GM21737 (cell line): ENCODE measurements at regions not wholly inside any gene's neighbourhood (a gene's known extent, or its start where the extent isn't known, plus 50 kb on each side); places are given as distances from the start of the nearest gene placed in this dataset.
"Not testable (repeated sequence)": the region's sequence is repeated elsewhere in the genome, so short reads cannot be mapped to it uniquely, and the experiment has no call there.

Source experiments
- ATAC-seq: cut with Tn5 transposase; IDR thresholded peaks from one replicate; pipeline ENCODE4 v1.9.1; 2021; ENCODE audit warnings: mild to moderate bottlenecking, moderate library complexity; ENCODE audit not compliant: unreplicated experiment

DNA sequence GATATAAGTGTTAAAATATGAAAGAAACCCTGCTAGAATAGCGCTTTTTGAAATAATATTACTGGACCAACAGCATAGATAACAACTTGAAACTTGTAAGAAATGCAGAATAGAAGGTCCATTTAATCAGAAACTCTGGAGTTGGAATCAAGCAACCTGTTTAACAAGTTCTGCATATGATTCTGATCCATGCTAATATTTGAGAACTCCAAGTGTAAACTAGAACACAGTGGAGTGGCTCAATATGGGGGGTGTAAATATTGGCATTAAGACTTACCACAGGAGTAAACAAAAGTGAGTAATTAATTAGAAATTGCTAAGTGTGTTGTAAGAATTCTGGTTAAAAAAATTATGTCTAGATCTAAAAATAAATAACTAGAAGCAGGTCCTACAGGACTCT is 151.2 kb downstream of the SLITRK1 start:
- ATAC-seq, result no peak

DNA sequence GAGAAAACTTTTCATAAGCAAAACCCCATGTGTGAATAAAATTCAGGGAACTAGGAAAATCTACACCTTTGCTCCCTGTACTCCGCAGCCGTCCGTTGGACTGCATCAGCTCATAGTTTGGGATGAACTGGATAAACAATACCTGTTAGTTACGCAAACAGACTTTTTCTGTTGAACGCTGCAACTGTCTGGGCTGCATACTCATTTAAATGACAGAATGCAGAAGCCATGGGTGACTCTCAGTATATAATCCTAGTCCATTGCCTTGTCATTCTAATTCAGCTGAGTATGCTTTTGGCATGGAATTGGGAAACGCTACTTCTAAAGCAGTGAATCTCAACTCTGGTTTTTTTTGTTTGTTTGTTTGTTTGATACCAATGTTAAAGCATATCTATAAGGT is 151.6 kb downstream of the SLITRK1 start:
- no peak for ATAC-seq

DNA sequence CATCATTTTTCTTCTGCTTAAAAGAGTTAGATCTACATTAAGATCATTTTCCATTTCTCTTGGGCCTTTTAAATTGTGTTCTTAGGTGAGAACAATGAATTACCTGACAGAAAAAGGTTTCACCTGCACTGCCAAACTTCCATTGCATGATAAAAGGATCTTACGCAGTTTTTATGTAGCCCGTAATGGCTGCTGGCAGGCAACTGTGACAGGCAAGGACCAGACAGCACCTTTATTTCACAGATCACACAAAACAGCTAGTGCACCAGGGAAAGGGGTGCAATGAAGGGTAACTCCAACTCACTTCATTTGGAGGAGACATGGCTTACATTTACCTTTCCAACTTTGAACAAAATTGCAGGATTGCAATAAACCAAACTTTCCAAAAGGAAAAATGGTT is 159.8 kb downstream of the SLITRK1 start:
- ATAC-seq, result no peak

DNA sequence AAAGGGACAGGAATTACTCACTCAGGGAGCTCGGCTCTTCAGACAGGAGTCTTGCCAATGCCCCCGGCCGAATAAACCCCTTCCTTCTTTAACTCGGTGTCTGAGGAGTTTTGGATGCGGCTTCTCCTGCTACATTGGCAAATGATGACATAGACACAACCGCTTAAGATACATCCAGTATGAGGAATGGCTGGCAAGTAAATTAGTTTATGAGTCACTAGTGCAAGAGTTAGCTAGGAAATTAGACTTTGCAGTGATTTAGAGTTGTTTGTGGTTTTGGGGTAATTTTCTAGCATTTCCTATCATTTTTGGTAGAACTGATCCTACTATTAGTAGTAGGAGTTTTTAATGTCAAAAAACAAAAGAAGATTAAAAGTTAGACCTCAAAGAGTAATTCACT is 166.2 kb downstream of the SLITRK1 start:
- no peak for ATAC-seq

DNA sequence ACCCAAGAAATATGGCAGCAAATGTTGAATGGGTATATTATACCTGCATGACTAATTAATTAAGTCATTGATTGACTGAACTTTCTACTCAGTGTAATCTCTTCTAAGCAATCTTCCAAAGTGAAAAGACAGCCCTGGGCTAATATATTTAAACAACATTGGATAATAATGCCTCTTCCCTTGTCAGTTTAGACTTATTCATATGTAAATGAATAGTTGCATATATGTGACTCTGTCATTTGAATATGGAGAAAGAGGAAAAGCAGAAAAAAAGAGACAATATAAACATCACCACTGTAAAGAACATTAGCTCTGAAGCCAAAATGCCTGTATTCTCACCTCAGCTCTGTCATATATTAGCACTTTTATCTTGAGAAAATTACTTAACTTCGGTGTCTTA is 168.0 kb downstream of the SLITRK1 start:
- ATAC-seq, result no peak

DNA sequence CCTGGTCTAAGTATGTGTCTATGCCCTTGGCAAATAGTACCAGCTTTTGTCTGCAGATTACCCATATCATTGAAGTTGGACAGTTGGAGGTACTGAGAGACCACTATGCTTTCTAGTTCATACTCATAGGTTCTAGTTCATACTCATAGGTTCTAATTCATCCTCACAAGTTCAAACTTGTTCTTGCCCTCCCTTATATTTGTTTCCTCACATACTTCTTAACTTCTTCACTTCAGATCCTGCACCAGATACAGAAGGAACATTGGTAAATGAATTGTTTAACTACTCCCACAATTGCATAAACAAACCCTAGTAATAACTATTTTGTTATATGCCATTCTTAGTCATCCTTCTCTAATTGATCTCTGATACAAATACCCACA is 172.2 kb downstream of the SLITRK1 start:
- ATAC-seq, result no peak

DNA sequence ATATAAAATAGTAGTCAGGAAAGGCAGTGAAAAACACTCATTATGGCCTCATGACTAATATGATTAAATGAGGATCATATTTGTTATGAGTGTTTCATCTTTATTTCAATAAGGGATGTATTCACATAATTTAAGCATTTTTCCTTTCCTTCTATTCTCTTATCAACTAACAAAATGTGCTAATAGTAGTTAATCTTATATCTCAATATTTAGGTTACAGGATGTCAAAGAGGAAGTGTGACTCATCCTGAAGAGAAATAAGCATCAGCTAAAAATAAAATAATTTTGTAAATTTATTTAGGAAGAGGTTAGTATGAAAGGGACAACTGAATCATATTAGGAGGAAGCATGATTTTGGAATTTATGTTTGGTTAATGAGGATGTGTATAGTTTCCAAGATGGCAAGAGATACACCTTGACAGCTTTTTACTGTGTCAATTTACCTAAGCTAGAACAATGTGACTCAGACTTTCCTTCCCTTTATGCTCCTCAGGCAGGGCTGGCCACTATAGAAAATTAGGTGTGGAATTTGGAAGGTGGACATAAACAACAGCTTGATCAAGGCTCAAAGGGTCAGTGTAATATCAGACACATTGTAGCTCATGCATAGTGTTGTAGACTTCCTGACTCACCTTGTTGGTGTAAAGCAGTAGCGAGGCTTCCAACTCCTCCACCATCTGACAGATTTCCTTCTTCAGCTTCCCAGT is 172.7 kb downstream of the SLITRK1 start:
- ATAC-seq, result no peak

DNA sequence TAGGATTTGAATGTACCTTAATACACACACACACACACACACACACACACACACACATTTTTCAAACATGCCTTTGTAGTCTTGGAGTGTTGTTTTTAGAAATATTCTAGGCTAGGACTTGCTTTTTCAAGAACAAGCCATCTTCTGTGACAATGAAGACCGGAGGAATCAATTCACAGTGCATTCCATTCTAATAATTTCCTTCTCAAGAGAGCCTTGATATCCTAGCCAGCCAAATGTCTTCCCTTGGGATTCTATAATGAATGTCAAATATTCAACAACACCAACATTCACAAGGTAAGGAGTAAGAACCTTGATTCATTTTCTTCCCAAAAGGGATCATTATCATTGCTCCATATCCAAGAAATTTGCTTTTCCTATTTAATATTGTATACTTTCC is 180.3 kb downstream of the SLITRK1 start:
- no peak for ATAC-seq

DNA sequence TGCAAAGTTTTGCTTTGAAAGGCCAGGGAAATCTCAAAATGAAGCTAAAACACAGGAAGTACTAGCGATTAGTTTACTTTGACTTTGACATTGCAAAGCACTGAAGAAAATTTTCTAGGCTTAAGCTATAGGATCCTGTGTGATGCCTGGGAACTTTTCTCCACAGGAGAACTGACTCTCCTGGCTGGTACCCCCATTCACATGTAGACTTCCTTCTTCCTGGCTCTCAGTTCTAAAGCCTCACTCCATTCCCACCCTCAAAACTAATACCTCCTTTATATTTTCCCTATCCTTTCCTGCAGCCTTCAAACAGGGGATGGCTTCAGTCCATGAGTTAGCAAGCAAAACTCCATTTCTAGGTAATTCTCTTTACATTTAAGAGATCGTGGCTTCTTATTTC is 189.5 kb downstream of the SLITRK1 start:
- no peak for ATAC-seq

DNA sequence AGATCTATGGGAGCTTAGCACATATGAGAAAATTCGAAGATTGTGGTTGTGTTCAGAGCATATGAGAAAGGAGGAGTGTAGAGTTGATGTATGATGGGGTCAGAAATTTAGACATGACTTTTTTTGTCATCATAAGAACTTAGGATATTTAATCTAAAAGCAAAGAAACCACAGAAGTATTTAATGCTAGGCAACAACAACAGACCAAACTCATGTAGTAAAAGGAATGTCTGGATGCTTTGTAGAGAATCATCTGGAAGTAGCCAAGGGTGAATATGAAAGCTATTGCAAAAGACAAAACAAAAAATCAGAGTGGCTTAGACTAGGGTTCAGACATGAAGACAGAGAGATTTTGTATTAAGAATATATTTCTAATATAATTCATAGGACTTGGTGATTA is 190.3 kb downstream of the SLITRK1 start:
- ATAC-seq, result no peak

DNA sequence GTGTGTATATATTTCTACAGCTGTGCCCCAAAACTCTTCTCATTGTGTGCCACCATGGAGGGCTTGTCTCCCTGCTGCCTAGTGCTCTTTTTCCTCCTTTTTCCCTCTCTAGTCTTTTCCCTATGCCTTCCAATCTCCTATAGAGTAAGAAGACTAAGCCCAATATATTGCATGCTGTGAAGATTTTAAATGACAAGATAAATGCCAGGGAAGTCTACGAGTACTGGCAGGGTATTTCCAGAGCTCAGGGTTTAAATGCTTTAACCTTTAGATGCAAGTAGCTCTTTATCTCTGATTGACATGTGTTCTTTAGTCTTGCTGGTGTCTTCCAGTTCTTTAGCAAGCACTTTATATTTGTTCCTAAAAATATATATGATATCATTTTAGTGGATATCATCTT is 200.7 kb downstream of the SLITRK1 start:
- ATAC-seq, result no peak

DNA sequence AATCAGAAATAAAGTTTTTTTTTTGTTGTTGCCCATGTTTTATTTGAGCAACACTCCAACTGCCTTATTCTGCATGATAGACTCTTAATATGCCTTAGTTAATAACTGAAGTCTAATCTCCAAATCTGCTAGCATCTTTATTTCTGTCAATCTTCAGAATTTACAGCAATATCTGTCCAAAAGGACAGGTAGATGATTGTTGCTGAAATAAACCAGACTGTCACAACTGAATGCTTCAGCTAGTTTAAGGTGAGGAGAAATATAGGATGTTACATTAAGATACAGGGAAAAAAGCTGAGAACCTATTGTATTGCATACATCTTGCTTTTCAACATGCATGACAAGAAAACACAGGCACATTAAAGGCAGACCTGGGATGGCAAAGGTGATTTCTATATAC is 204.3 kb downstream of the SLITRK1 start:
- no peak for ATAC-seq

DNA sequence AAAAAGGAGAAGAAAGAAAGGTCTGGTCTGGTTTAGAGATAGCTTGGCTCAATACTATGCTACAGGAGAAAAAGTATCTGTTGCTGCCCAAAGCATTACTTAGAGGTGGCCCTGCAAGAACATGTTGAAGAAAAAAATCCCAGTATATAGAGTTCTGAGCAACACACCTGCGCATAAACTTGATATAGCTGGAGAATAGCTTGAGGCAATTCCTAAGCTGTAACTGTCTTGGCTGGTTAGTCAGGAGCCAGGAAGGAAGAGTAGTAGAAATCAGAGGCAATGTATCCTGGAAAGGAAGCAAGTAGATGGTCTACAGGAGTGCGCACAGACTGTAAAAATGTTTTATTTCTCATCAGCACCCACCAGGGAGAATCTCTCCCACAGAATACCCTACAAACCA is 209.7 kb downstream of the SLITRK1 start:
- no peak for ATAC-seq

DNA sequence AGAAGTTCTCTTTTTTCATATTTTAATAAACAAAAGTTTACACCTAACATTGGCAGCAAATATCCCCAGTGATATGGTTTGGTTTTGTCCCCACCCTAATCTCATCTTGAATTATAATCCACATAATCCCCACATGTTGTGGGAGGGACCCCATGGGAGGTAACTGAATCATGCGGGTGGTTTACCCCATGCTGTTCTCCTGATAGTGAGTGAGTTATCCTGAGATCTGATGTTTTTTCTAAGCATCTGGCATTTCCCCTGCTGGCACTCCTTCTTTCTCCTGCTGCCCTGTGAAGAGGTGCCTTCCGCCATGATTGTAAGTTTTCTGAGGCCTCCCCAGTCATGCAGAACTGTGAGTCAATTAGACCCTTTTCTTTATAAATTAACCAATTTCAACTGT is 214.7 kb downstream of the SLITRK1 start:
- no peak for ATAC-seq

DNA sequence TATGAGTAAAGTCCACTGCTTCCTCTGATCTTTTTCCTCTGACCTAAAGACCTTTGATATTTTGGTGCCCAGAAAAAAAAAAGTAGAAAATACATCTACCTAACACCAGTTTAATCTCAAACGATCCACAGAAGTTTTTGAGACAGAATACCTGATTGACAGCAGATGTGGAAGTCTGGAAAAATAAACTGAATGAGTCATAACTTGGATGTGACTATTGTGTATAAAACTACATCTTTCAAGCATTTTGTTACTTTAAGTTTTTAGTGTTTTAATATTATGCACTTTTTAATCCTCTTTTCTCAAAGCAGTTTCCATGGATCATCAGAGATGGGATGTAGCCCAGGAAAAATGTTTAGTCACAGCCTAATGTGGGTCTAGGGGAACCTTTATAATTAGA is 216.1 kb downstream of the SLITRK1 start:
- ATAC-seq, result no peak

DNA sequence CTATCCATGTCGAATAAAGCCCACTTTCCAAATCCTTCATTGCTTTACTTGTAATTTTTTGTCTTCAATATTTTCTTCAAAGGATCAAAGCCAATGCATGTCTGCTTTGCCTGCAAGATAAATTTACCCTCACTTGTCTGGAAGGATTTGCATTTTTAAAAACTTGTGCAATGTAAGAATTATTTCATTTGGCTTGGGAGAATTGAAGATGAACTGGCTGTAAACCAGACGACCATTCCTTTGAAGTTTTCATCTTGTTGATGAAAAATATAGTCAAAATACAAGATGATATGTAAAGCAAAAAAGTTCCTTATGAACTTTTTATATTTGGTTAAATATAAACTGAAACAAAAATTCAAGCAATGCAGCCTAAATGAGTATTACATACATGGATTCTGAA is 225.0 kb downstream of the SLITRK1 start:
- no peak for ATAC-seq

DNA sequence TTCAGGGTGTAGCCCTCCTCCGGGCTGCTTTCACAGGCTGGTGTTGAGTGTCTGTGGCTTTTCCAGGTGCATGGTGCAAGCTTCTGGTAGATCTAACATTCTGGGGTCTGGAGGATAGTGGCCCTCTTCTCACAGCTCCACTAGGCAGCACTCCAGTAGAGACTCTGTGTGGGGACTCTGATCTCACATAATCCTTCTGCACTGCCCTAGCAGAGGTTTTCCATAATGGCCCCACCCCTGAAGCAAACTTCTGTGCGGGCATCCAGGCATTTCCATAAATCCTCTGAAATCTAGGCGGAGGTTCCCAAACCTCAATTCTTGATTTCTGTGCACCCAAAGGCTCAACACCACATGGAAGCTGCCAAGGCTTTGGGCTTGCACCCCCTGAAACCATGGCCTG is 239.7 kb downstream of the SLITRK1 start:
- not testable (repeated sequence) for ATAC-seq

DNA sequence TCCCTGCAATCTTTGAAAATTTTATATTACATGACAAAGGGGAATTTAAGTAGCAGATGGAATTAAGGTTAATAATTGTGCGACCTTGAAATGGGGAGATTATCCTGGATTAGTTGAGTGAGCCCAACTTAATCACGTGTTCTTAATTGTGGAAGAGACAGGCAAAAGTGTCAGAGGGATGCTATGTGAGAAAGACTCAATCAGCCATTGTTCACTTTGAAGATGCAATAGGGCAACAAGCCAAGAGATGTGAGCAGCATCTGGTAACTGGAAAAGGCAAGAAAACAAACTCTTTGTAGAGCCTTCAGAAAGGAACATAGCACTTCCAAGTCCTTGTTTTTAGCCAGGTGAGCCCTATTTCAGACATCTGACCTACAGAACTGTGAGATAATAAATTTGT is 247.7 kb downstream of the SLITRK1 start:
- no peak for ATAC-seq

DNA sequence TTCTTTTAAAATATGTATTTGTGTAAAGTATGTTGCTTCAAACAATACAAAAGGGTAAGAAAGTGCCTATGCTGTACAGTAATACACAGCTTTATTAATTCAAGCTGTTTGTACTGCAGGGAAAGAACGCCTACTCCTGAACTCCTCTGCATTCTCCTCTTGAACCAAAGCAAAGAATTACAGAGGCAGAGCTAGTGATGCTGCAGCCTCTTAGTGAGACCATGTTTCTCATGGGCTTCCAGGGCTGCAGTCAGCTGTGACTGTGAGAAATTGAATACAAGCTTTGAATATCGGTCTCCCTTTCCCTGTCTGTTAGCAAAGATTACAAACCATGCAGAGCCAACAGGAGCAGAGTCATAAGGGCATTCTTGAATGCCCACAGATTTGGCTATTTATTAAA is 248.5 kb downstream of the SLITRK1 start:
- no peak for ATAC-seq

DNA sequence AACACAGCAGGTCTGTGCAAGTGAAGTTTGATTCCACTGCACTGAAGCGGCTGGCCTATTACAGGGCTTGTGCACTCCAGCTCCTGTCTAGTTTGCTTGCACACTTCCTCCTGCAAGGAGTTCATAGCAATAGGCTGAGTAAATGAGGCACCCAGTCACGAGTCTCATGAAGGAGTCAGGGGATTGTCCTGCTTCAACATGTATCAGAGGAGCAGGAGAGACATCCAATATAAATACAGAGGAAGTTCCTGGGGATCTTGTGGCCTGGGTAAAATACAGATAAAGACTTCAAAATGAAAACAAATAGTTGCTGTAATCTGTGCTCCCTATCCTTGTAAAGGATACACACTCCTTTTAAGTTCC is 259.9 kb downstream of the SLITRK1 start:
- no peak for ATAC-seq

DNA sequence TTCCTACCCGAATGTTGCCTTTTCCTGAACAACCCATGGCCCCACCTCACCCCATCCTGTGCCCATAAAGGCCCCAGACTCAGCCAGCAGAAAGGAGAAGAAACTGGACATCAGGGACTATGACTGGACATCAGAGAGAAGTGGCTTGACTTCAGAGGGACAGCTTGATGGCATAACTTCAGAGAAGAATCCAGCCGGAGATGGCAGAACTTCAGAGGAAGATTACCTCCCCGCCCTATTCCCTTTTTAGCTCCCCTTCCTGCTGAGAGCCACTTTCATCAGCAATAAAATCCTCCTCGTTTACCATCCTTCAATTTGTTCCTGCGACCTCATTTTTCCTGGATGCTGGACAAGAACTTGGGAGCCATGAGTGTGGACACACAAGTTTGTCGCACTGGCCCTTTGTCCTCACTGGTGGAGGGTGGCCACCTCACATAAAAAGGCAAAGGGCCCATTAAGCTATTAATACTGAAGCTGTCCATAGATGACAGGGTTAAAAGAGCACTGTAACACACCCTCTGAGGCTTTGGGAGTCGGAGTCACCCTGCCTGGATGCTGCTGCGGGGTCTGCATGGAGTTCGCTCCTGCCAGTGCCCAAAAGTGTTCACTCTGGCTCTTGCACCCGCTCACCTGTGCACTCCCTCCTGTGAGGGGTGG is 260.4 kb downstream of the SLITRK1 start:
- no peak for ATAC-seq

DNA sequence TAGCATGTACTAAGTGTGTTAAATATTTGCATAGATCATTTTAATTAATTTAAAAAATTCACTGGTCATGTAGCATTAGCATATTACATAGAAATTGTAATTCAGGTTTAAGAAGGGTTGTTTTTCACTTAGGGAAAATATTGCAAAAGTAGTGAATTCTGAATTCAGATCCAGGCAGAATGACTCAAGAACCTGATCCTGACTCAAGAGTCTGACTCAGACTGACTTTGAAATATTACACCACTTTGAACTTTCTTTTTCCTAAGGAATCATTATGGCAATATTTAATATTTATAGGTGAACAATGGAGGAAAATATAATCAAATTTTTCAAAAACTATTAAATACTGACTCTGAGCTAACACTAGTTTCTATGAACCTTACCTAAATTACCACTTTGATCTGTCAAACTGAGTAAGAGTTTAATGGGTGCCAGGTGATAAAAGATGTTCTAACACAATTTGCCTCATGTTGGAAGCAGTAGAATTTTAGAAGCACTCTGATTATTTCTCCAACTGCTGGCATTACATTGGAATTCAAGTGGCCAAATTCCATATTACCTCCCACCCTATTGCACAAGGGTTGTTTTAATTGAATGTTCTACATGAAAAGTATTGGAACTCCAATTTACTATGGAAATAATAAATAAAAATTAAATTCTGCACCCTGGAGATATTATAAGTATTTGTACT is 261.6 kb downstream of the SLITRK1 start:
- ATAC-seq, result no peak
